HFF-Myc (cell line): ENCODE measurements at regions not wholly inside any gene's neighbourhood (a gene's known extent, or its start where the extent isn't known, plus 50 kb on each side); places are given as distances from the start of the nearest gene placed in this dataset.

ENCODE experiments used
- DNase-seq: peaks from one replicate; pipeline ENCODE4 v3.0.0-alpha.2; 2011; ENCODE audit warnings: low read depth; ENCODE audit errors: extremely low read depth
- H3K4me3 ChIP-seq: replicated peaks from 2 replicates; pipeline ENCODE4 v1.5.1; 2011; ENCODE audit warnings: low read depth, mild to moderate bottlenecking, control low read depth, low read length
- TF ChIP-seq, protein P1 (sequence below): IDR thresholded peaks from 2 replicates; pipeline ENCODE4 v1.5.1; 2012; ENCODE audit warnings: mild to moderate bottlenecking, low read depth, low read length, control low read depth; ENCODE audit errors: missing control alignments

DNA sequence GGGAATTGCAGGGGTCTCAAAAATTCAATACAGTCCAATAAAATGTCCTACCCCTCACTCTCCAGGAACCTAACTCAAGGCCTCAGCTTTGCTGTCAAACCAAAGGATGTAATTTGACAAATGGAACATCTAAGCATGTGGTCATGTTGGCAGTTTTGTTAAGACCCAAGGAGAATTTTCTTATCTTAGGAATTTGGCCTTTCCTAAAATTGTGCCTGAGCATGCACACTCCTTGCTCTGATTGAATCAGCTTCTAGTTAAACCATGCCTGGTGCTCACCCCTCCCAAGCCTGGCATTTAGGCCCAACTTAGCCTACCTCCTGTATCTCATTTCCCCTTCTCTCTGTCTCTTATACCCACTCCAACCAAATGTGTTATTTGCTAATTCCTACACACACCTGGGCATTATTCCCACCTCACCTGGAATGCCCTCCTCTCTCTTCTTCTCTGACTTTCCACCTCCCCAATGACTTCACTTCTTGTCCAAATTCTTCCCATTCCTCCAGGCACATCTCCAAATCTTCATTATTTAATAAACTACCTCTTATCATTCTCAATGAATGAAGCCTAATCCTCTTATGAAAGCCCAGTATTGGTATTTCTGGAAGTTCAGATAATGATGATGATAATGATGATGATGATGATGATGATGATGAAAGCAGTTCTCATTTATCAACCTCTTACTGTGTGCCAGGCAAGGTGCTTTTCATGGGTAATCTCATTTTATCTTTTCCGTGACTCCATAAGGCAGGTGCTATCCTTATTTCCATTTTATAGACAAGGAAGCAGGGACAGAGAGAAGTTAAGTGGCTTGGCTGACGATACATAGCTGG is 178.0 kb upstream of the IRX6 start:
- H3K4me3 ChIP-seq = no peak overlapping the region
- TF ChIP-seq, protein P1, sequence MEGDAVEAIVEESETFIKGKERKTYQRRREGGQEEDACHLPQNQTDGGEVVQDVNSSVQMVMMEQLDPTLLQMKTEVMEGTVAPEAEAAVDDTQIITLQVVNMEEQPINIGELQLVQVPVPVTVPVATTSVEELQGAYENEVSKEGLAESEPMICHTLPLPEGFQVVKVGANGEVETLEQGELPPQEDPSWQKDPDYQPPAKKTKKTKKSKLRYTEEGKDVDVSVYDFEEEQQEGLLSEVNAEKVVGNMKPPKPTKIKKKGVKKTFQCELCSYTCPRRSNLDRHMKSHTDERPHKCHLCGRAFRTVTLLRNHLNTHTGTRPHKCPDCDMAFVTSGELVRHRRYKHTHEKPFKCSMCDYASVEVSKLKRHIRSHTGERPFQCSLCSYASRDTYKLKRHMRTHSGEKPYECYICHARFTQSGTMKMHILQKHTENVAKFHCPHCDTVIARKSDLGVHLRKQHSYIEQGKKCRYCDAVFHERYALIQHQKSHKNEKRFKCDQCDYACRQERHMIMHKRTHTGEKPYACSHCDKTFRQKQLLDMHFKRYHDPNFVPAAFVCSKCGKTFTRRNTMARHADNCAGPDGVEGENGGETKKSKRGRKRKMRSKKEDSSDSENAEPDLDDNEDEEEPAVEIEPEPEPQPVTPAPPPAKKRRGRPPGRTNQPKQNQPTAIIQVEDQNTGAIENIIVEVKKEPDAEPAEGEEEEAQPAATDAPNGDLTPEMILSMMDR = no peak
- no peak for DNase-seq

DNA sequence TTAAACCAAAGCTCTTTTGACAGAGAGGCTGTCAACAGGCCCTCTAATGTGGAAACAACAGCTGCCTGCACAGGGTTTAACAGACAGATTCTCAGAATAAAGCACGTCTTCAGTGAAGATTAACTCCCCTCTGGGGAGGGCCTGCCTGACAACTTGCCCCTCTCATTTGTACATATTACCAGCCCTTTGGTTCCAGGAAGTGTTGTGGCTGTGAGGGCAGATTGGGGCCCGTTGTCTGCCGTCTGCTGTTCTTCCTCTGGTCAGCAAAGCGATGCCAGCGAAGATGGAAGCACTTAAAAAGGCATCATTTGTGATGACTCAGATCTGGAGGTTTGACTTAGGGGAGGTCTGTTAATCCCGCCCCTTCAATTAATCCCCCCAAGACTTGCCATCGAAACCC is 177.0 kb upstream of the IRX6 start:
- DNase-seq = no peak
- no peak overlapping the region for H3K4me3 ChIP-seq
- TF ChIP-seq, protein P1 = no peak

DNA sequence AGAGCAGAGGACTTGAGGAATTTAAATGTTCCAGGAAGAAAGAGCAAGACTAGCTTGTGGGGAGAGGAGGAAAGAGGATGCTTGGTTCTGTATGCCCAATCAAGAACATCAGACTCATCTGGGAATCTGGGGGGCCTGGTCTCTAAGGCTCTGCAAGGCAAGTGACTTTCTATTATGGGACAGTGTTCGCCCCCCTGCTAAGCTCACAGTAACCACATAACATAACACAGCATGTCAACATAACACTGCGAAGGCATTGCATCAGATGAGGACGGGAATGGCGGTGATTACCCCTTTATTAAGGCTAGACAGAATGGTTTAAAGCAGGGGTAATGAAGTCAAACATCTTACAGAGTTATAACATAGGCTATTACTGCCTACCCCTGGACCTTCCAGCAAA is 176.6 kb upstream of the IRX6 start:
- no peak for DNase-seq

DNA sequence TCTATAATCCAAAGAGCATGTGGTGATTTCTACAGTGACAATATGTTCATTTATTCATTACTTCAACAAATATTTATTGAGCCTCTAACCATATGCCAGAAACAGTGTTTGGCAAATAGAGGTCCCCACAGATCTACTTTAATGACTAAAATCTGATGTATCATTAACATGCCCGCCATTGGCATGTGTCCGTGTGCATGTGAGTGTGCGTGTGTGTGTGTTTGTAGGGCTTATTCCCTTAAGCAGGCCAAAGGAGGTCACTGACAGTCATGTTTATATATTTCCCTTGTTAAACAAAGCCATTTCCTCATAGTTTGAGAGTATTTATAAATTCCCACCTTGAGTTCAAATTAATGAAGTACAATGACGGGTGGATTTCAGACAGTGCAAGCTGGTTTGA is 174.4 kb upstream of the IRX6 start:
- DNase-seq = no peak
- TF ChIP-seq, protein P1 = no peak
- no peak overlapping the region for H3K4me3 ChIP-seq

More for the DNA sequence above, 176.6 kb upstream of the IRX6 start:
- H3K4me3 ChIP-seq = no peak overlapping the region
- TF ChIP-seq, protein P1 = no peak

DNA sequence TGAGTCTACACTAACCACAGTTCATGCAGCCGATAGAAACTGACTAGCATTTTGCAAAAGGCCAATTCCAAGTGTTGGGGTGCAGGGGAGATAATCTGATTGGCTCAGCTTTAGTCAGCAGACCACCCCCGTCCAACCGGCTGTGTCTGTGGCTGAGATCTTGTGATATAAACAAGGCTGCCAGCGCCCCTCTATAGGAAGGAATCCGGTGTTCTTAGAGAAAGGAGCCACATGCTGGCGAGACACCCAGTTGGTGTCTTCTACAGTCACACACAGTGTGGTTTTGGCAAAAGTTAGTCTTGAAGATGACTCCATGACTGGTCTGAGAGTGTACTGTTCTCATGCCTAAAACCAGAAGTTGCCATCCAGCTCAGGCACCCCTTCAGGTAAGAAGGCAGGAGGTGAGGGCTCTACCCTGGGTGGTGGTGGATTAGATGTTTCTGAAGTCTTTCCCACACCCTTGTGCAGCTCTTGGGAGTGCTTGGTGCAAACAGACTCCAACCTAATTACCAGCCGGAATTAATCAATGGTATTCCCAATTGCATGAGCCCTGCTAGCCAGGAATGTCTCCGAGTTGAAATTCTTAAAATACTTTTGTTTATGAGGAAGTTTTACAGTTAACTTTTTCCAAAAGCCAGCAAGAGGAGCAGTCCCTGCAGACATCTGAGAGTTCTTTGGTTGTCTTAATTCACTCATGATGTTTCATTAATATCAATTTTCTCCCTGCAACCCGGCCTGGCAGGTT is 172.3 kb upstream of the IRX6 start:
- DNase-seq = no peak
- H3K4me3 ChIP-seq = no peak overlapping the region
- TF ChIP-seq, protein P1 = no peak

DNA sequence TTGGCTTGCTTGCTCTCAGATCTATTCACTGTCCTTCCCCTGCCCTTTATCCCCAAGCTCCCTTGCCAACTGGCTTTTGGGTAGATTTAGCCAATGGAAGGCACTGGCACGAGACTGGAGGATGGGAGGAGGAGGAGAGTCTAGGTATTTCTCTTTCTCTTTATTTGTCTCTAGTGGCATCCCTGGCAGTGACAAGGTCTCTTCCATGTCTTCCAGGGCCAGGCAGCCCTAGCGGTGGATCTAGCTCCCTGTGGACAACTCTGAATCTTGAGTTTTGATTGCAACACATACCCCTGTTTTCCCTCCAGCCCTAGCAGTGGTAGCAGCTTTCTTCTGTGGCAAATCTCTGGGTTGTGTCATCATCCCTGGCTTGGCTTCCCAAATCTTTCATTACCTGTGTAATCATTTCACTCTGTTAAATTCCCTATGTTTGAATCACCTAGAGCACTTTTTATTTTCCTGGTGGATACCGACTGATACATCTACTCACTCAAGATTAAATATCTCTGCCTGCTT is 171.1 kb upstream of the IRX6 start:
- TF ChIP-seq, protein P1 = no peak
- no peak overlapping the region for H3K4me3 ChIP-seq
- no peak for DNase-seq
